HepG2 (cell line): ENCODE measurements at regions not wholly inside any gene's neighbourhood (a gene's known extent, or its start where the extent isn't known, plus 50 kb on each side); places are given as distances from the start of the nearest gene placed in this dataset.

ENCODE experiments used
- ATAC-seq: fragments of 200-7000 bp; cut with Tn5 transposase; 3 replicates; pipeline ENCODE4 v1.9.1; 2020; ENCODE audit warnings: mild to moderate bottlenecking, moderate library complexity
- BruUV-seq: library from RNA; stranded (reverse); fragments of 400-500 nt; replicated peaks from 2 replicates; lab custom pipeline; 2021; lab: Mats Ljungman, UMichigan
- CTCF ChIA-PET: fragments of 300-600 bp; formaldehyde crosslinking; extraction: SDS; loops from one replicate; lab custom pipeline; 2021; ENCODE audit warnings: low total read pairs, inconsistent platforms, low intra/inter-chr PET ratio; lab: Yijun Ruan, JAX
- POLR2A ChIA-PET: fragments of 350-600 bp; sonication (Branson Sonifier 250); formaldehyde crosslinking; loops from one replicate; lab custom pipeline; 2020; ENCODE audit warnings: antibody characterized with exemption, inconsistent platforms; lab: Yijun Ruan, JAX
- DNase-seq: peaks from one replicate; pipeline ENCODE4 v3.0.0-alpha.2; 2015; ENCODE audit warnings: low spot score
- FAIRE-seq: peaks from 3 replicates; lab custom pipeline; 2011; peaks lifted over from hg19 to GRCh38; lab: Jason Lieb, UNC
- H2AFZ ChIP-seq: one replicate; pipeline ENCODE4 v1.6.1; 2011; ENCODE audit warnings: low read length, inconsistent platforms
- H3K27ac ChIP-seq: fragments of 300-600 bp; 3 replicates; pipeline ENCODE4 v1.8.0; 2011; ENCODE audit warnings: mixed run types, mild to moderate bottlenecking, mixed read lengths, low read length, inconsistent platforms; ENCODE audit not compliant: insufficient read depth; ENCODE audit errors: extremely low read length
- H3K27me3 ChIP-seq, 2 experiments: fragments of 200-600 bp in 1 of 2; 2 replicates in 1 of 2; 3 replicates in 1 of 2; pipeline versions ENCODE4 v1.6.0 to v1.8.0; 2011; ENCODE audit warnings: low read length in 2 of 2, mild to moderate bottlenecking in 2 of 2, moderate library complexity in 2 of 2, inconsistent platforms in 1 of 2; ENCODE audit not compliant: insufficient read depth in 2 of 2, control insufficient read depth in 1 of 2
- H3K36me3 ChIP-seq, 2 experiments: fragments of 200-600 bp in 1 of 2; replicated peaks in 1 of 2; 2 replicates in 1 of 2; 3 replicates in 1 of 2; pipeline versions ENCODE4 v1.5.1 to v1.8.0; 2011; ENCODE audit warnings: low read length in 2 of 2, inconsistent platforms in 1 of 2; ENCODE audit not compliant: insufficient read depth in 2 of 2, control insufficient read depth in 1 of 2
- H3K4me1 ChIP-seq: 2 replicates; pipeline ENCODE4 v1.5.1; 2012; ENCODE audit warnings: low read length, inconsistent platforms; ENCODE audit not compliant: insufficient read depth
- H3K4me2 ChIP-seq: 2 replicates; pipeline ENCODE4 v1.6.0; 2011; ENCODE audit warnings: low read depth, low read length, inconsistent platforms
- H3K4me3 ChIP-seq, 3 experiments: fragments of 200-600 bp in 1 of 3; sonication (generic), shearing (Covaris generic) in 1 of 3; replicated peaks in 1 of 3; 2 replicates each; pipeline ENCODE4 v1.5.1; 2011 to 2016; ENCODE audit warnings: low read length in 3 of 3, inconsistent platforms in 2 of 3, low read depth in 2 of 3, mild to moderate bottlenecking in 2 of 3, control low read depth in 1 of 3, mixed read lengths in 1 of 3; ENCODE audit not compliant: insufficient read depth in 1 of 3
- H3K79me2 ChIP-seq: one replicate; pipeline ENCODE4 v1.6.1; 2011; ENCODE audit warnings: low read length, inconsistent platforms; ENCODE audit not compliant: insufficient read depth
- H3K9ac ChIP-seq: 2 replicates; pipeline ENCODE4 v1.6.0; 2011; ENCODE audit warnings: mild to moderate bottlenecking, low read depth, low read length, inconsistent platforms; ENCODE audit not compliant: insufficient read depth
- H3K9me3 ChIP-seq: 2 replicates; pipeline ENCODE4 v1.5.1; 2012; ENCODE audit warnings: mild to moderate bottlenecking, low read length
- H4K20me1 ChIP-seq: 2 replicates; pipeline ENCODE4 v1.6.0; 2011; ENCODE audit warnings: inconsistent platforms, mild to moderate bottlenecking, low read length, moderate library complexity; ENCODE audit not compliant: insufficient read depth
- HMGA1 ChIP-seq: sonication (generic); formaldehyde crosslinking; conservative IDR thresholded peaks from 2 replicates; pipeline ENCODE4 v1.4.0; 2020; ENCODE audit warnings: missing genetic modification reagents
- NFATC3 ChIP-seq: sonication (generic); formaldehyde crosslinking; IDR thresholded peaks from 2 replicates; pipeline ENCODE4 v1.5.1; 2020; ENCODE audit warnings: mild to moderate bottlenecking, missing genetic modification reagents
- ZC3H13 ChIP-seq: sonication (generic); formaldehyde crosslinking; IDR thresholded peaks from 2 replicates; pipeline ENCODE4 v1.8.1; 2023; ENCODE audit warnings: mild to moderate bottlenecking, missing genetic modification reagents, moderate library complexity
- ZMYM3 ChIP-seq: sonication (generic); formaldehyde crosslinking; IDR thresholded peaks from 2 replicates; pipeline ENCODE4 v1.5.1; 2020; ENCODE audit warnings: mild to moderate bottlenecking, missing genetic modification reagents
- ZNF143 ChIP-seq: sonication (generic); formaldehyde crosslinking; IDR thresholded peaks from 2 replicates; pipeline ENCODE4 v1.4.0; 2020; ENCODE audit warnings: missing genetic modification reagents
- ZNF552 ChIP-seq: sonication (generic); formaldehyde crosslinking; IDR thresholded peaks from 2 replicates; pipeline ENCODE4 v1.9.0; 2022; ENCODE audit warnings: missing genetic modification reagents, mild to moderate bottlenecking, borderline replicate concordance
- WGBS: methylation state at CpG from one replicate; pipeline ENCODE4 v1.1.6; 2017; ENCODE audit warnings: low lambda C conversion rate; 5-methylcytosine and 5-hydroxymethylcytosine counted together
- in situ Hi-C: cut with HindIII; loops from 2 replicates; pipeline ENCODE4 v1.10.0; 2017; ENCODE audit warnings: low pct_unique_long_range_greater_than_20kb; ENCODE audit not compliant: extremely low pct_ligation_motif_present
- intact Hi-C: fragments of 100-400 bp; cut with micrococcal nuclease; formaldehyde crosslinking; loops from one replicate; pipeline ENCODE4 v1.10.0; 2022; ENCODE audit not compliant: unreplicated experiment
- TF ChIP-seq, protein P1 (sequence below): sonication (generic); formaldehyde crosslinking; IDR thresholded peaks from 2 replicates; pipeline ENCODE4 v1.8.0; 2022; ENCODE audit warnings: low read depth, missing genetic modification reagents
- TF ChIP-seq, protein P2 (sequence below), 2 experiments: sonication (generic) in 1 of 2; formaldehyde crosslinking in 1 of 2; IDR thresholded peaks; 2 replicates each; pipeline versions ENCODE4 v1.6.1 to v1.9.0; 2014 to 2022; ENCODE audit warnings: antibody characterized with exemption in 1 of 2, borderline replicate concordance in 1 of 2, inconsistent platforms in 1 of 2, low read depth in 1 of 2, missing genetic modification reagents in 1 of 2
- TF ChIP-seq, protein P3 (sequence below): sonication (generic); formaldehyde crosslinking; IDR thresholded peaks from 2 replicates; pipeline ENCODE4 v1.4.0; 2020; ENCODE audit warnings: mild to moderate bottlenecking, missing genetic modification reagents
- TF ChIP-seq, protein P4 (sequence below): sonication (generic); formaldehyde crosslinking; IDR thresholded peaks from 2 replicates; pipeline ENCODE4 v1.8.0; 2022; ENCODE audit warnings: mild to moderate bottlenecking, missing genetic modification reagents, borderline replicate concordance

DNA sequence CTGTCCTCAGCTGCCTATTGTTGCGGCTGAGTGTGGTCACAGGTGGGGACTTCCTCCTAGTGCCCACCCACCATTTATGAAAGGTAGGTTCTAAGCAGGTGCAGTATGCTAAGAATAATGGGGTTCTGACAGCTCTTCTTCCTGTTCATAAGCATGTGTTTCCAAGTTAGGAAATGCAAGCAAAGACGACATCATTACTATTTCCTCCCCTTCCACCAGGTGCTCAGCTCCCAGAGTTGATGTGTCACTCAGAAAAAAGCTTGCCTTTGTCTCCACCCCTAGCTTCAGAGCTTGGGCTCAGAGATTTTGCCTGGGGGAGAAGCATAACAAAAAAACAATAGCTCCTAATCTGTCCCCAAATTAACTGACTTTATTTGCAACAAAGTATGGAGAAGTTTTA lies 1076.7 kb downstream of the NR2F1-AS1 start (continued):
- TF ChIP-seq, protein P1, sequence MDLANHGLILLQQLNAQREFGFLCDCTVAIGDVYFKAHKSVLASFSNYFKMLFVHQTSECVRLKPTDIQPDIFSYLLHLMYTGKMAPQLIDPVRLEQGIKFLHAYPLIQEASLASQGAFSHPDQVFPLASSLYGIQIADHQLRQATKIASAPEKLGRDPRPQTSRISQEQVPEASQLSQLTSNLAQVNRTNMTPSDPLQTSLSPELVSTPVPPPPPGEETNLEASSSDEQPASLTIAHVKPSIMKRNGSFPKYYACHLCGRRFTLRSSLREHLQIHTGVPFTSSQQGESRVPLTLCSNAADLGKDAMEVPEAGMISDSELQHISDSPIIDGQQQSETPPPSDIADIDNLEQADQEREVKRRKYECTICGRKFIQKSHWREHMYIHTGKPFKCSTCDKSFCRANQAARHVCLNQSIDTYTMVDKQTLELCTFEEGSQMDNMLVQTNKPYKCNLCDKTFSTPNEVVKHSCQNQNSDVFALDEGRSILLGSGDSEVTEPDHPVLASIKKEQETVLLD (CRISPR knock-in tag): no peak
- no peak for TF ChIP-seq HMGA1 (CRISPR knock-in tag)
- no peak for TF ChIP-seq NFATC3 (CRISPR knock-in tag)
- no peak for TF ChIP-seq ZNF552 (CRISPR knock-in tag)
- TF ChIP-seq, protein P2, sequence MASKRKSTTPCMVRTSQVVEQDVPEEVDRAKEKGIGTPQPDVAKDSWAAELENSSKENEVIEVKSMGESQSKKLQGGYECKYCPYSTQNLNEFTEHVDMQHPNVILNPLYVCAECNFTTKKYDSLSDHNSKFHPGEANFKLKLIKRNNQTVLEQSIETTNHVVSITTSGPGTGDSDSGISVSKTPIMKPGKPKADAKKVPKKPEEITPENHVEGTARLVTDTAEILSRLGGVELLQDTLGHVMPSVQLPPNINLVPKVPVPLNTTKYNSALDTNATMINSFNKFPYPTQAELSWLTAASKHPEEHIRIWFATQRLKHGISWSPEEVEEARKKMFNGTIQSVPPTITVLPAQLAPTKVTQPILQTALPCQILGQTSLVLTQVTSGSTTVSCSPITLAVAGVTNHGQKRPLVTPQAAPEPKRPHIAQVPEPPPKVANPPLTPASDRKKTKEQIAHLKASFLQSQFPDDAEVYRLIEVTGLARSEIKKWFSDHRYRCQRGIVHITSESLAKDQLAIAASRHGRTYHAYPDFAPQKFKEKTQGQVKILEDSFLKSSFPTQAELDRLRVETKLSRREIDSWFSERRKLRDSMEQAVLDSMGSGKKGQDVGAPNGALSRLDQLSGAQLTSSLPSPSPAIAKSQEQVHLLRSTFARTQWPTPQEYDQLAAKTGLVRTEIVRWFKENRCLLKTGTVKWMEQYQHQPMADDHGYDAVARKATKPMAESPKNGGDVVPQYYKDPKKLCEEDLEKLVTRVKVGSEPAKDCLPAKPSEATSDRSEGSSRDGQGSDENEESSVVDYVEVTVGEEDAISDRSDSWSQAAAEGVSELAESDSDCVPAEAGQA (IDR thresholded peaks at IDR 0.05; ENCODE audit: low read depth): no peak
- TF ChIP-seq, protein P2 (CRISPR knock-in tag; IDR thresholded peaks at IDR 0.05; ENCODE audit: borderline replicate concordance): no peak
- TF ChIP-seq, all 625 proteins: peak for 0

DNA sequence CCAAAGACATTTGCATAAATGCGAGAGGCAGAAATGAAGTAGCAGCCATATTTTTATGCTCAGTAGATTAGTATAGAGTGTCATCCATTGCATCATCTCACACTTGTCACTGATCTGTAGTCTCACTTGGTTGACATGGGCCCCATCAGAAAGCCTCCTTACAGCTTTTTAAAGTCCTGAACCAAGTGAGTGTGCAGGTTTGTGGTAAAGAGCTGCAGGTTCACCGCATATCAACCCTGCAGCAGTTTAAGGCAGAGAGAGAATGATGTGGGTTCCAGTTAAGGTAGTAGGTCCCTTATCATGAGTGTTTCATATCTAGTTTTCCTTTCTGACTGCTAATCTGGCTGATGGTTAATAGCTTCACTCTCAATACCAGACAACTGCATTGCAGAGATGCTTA lies 1080.3 kb downstream of the NR2F1-AS1 start:
- Histone ChIP-seq H3K27me3 (no peaks in the 10 kb centered on the region), H3K9ac (no peak overlapping the region), H3K4me3 (no peak overlapping the region), H3K79me2 (no peaks in the 10 kb centered on the region), H3K4me2 (no peak overlapping the region), H2AFZ (no peak overlapping the region), H3K36me3 (no peaks in the 10 kb centered on the region), H4K20me1 (no peaks in the 10 kb centered on the region; the same call in 1 of the 2 replicates), H3K27ac (no peak overlapping the region), H3K4me1 (no peaks in the 10 kb centered on the region), H3K9me3 (no peaks in the 10 kb centered on the region)
- FAIRE-seq: no peak
- intact Hi-C loops: no loop called here
- ATAC-seq: no peak
- TF ChIP-seq, protein P3, sequence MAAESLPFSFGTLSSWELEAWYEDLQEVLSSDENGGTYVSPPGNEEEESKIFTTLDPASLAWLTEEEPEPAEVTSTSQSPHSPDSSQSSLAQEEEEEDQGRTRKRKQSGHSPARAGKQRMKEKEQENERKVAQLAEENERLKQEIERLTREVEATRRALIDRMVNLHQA (CRISPR knock-in tag): no peak
- TF ChIP-seq ZMYM3 (CRISPR knock-in tag): no peak
- no peak for TF ChIP-seq ZNF143 (CRISPR knock-in tag)
- TF ChIP-seq, protein P4, sequence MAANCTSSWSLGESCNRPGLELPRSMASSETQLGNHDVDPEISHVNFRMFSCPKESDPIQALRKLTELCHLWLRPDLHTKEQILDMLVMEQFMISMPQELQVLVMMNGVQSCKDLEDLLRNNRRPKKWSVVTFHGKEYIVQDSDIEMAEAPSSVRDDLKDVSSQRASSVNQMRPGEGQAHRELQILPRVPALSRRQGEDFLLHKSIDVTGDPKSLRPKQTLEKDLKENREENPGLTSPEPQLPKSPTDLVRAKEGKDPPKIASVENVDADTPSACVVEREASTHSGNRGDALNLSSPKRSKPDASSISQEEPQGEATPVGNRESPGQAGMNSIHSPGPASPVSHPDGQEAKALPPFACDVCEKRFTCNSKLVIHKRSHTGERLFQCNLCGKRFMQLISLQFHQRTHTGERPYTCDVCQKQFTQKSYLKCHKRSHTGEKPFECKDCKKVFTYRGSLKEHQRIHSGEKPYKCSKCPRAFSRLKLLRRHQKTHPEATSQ: no peak
- TF ChIP-seq ZC3H13 (CRISPR knock-in tag): no peak
- no peak for DNase-seq
- ChIA-PET POLR2A (no interaction called here), CTCF (no interaction called here)
- BruUV-seq: no TSS peak
- WGBS: 26% methylated on average over 2 of the region's 2 CpGs
- in situ Hi-C loops: no loop called here
